GM12872 (cell line): ENCODE measurements at regions not wholly inside any gene's neighbourhood (a gene's known extent, or its start where the extent isn't known, plus 50 kb on each side); places are given as distances from the start of the nearest gene placed in this dataset.

ENCODE experiments used
- TF ChIP-seq, protein P1 (sequence below): IDR thresholded peaks from 3 replicates; pipeline ENCODE4 v1.5.1; 2011; ENCODE audit warnings: low read depth, mild to moderate bottlenecking, low read length, moderate library complexity; ENCODE audit not compliant: insufficient read depth

GRCh38 chr5:24720743-24721142 is 76.0 kb upstream of the CDH10 start:
- TF ChIP-seq, protein P1, sequence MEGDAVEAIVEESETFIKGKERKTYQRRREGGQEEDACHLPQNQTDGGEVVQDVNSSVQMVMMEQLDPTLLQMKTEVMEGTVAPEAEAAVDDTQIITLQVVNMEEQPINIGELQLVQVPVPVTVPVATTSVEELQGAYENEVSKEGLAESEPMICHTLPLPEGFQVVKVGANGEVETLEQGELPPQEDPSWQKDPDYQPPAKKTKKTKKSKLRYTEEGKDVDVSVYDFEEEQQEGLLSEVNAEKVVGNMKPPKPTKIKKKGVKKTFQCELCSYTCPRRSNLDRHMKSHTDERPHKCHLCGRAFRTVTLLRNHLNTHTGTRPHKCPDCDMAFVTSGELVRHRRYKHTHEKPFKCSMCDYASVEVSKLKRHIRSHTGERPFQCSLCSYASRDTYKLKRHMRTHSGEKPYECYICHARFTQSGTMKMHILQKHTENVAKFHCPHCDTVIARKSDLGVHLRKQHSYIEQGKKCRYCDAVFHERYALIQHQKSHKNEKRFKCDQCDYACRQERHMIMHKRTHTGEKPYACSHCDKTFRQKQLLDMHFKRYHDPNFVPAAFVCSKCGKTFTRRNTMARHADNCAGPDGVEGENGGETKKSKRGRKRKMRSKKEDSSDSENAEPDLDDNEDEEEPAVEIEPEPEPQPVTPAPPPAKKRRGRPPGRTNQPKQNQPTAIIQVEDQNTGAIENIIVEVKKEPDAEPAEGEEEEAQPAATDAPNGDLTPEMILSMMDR: no peak

GRCh38 chr5:24714746-24715145 is 70.0 kb upstream of the CDH10 start:
- TF ChIP-seq, protein P1: no peak

- TF ChIP-seq, protein P1: no peak
Observed at GRCh38 chr5:24712947-24713346, 68.2 kb upstream of the CDH10 start.

- TF ChIP-seq, protein P1: no peak
Observed at GRCh38 chr5:24712047-24712446, 67.3 kb upstream of the CDH10 start.

DNA sequence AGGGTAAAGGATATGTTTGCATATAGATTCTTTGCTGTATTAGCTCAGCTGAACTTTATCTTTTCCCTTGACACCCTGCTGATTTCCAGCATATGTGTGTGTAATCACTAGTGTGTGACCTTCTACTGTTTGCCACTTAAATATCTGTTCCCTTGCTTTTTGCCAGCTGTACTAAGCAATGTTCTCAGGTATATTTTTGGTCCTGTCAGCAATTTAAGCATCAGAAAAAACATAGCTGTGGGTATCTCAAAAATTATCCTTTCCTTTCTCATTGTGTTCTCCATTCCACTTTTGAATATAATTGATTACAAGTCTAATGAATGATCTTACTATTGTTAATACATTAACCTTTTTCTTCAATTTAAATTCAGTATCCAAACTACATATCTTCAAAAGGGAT is 59.2 kb upstream of the CDH10 start:
- TF ChIP-seq, protein P1: no peak
